GM12878 (cell line): ENCODE measurements at regions not wholly inside any gene's neighbourhood (a gene's known extent, or its start where the extent isn't known, plus 50 kb on each side); places are given as distances from the start of the nearest gene placed in this dataset.

Experiments
- ATAC-seq: fragments of 200-7000 bp; cut with Tn5 transposase; 3 replicates; pipeline ENCODE4 v1.9.1; 2020; ENCODE audit warnings: mild to moderate bottlenecking, moderate library complexity
- BruUV-seq: library from RNA; stranded (reverse); fragments of 400-500 nt; replicated peaks from 2 replicates; lab custom pipeline; 2021; lab: Mats Ljungman, UMichigan
- CTCF ChIA-PET: fragments of 300-600 bp; sonication (Branson Sonifier 250); formaldehyde crosslinking; extraction: SDS; loops from one replicate; lab custom pipeline; 2021; ENCODE audit warnings: inconsistent platforms; lab: Yijun Ruan, JAX
- POLR2A ChIA-PET: fragments of 350-600 bp; formaldehyde crosslinking; extraction: SDS; loops from one replicate; lab custom pipeline; 2021; ENCODE audit warnings: inconsistent platforms; lab: Charles Lee
- RAD21 ChIA-PET: fragments of 300-600 bp; sonication (Branson Sonifier 250); formaldehyde crosslinking; loops from one replicate; lab custom pipeline; 2023; ENCODE audit warnings: antibody characterized with exemption; ENCODE audit not compliant: unreplicated experiment; lab: Charles Lee
- SMC1A ChIA-PET: fragments of 300-600 bp; sonication (Branson Sonifier 250); formaldehyde crosslinking; loops from one replicate; lab custom pipeline; 2023; ENCODE audit not compliant: unreplicated experiment, uncharacterized antibody; lab: Charles Lee
- DNase-seq: peaks from one replicate; pipeline ENCODE4 v3.0.0-alpha.2; 2011; ENCODE audit warnings: low read depth, low spot score
- FAIRE-seq: peaks from 3 replicates; lab custom pipeline; 2011; peaks lifted over from hg19 to GRCh38; lab: Jason Lieb, UNC
- H2AFZ ChIP-seq: 2 replicates; pipeline ENCODE4 v1.6.0; 2011; ENCODE audit warnings: low read depth, low read length, control low read depth; ENCODE audit not compliant: control insufficient read depth
- H3K27ac ChIP-seq: 2 replicates; pipeline ENCODE4 v1.5.1; 2011; ENCODE audit warnings: control low read depth; ENCODE audit not compliant: control insufficient read depth, insufficient read depth
- H3K27me3 ChIP-seq, 2 experiments: replicated peaks in 1 of 2; 2 replicates each; pipeline versions ENCODE4 v1.6.0 to v1.6.1; 2011; ENCODE audit warnings: low read length in 1 of 2; ENCODE audit not compliant: control insufficient read depth in 2 of 2, insufficient read depth in 2 of 2
- H3K36me3 ChIP-seq, 2 experiments: 2 replicates each; pipeline ENCODE4 v1.5.1; 2011; ENCODE audit warnings: low read length in 1 of 2; ENCODE audit not compliant: control insufficient read depth in 2 of 2, insufficient read depth in 2 of 2
- H3K4me1 ChIP-seq: 2 replicates; pipeline ENCODE4 v1.6.1; 2011; ENCODE audit warnings: mild to moderate bottlenecking, low read length, moderate library complexity, mixed read lengths; ENCODE audit not compliant: control insufficient read depth, insufficient read depth
- H3K4me2 ChIP-seq: 2 replicates; pipeline ENCODE4 v1.6.0; 2011; ENCODE audit warnings: control low read depth; ENCODE audit not compliant: control insufficient read depth, insufficient read depth
- H3K4me3 ChIP-seq: fragments of 200-600 bp; sonication (generic); 2 replicates; pipeline ENCODE4 v1.5.1; 2016
- H3K79me2 ChIP-seq: 2 replicates; pipeline ENCODE4 v1.6.0; 2011; ENCODE audit warnings: low read length; ENCODE audit not compliant: control insufficient read depth, insufficient read depth
- H3K9ac ChIP-seq: 2 replicates; pipeline ENCODE4 v1.8.0; 2011; ENCODE audit warnings: low read length, control low read depth, mixed read lengths; ENCODE audit not compliant: control insufficient read depth, insufficient read depth
- H3K9me3 ChIP-seq: replicated peaks from 3 replicates; pipeline ENCODE4 v1.5.1; 2011; ENCODE audit warnings: mild to moderate bottlenecking, low read length; ENCODE audit not compliant: control insufficient read depth, insufficient read depth
- H4K20me1 ChIP-seq: 2 replicates; pipeline ENCODE4 v1.6.0; 2011; ENCODE audit not compliant: control insufficient read depth, insufficient read depth
- ASH2L ChIP-seq: fragments of 300-600, 200-600 bp; sonication (generic); IDR thresholded peaks from 2 replicates; pipeline ENCODE4 v1.6.1; 2017; ENCODE audit warnings: low read depth, mild to moderate bottlenecking, borderline replicate concordance
- BACH1 ChIP-seq: fragments of 450-650 bp; IDR thresholded peaks from 2 replicates; pipeline ENCODE4 v1.6.1; 2017; ENCODE audit warnings: mild to moderate bottlenecking, borderline replicate concordance
- BCL11A ChIP-seq: IDR thresholded peaks from 2 replicates; pipeline ENCODE4 v1.6.1; 2011; ENCODE audit warnings: low read depth, low read length
- BMI1 ChIP-seq: fragments of 450-650 bp; IDR thresholded peaks from 2 replicates; pipeline ENCODE4 v1.6.1; 2016; ENCODE audit warnings: mild to moderate bottlenecking, moderate library complexity, borderline replicate concordance
- CBX5 ChIP-seq: sonication (generic); IDR thresholded peaks from 2 replicates; pipeline ENCODE4 v1.6.1; 2016; ENCODE audit warnings: low read depth, moderate library complexity, mild to moderate bottlenecking, inconsistent platforms
- ESRRA ChIP-seq: IDR thresholded peaks from 2 replicates; pipeline ENCODE4 v1.6.1; 2012; ENCODE audit warnings: mild to moderate bottlenecking, low read length, improper control_type of control experiment
- EZH2 ChIP-seq: IDR thresholded peaks from 2 replicates; pipeline ENCODE4 v1.6.1; 2012; ENCODE audit warnings: low read depth, mild to moderate bottlenecking, control low read depth, inconsistent platforms, low read length, borderline replicate concordance; ENCODE audit not compliant: control insufficient read depth
- JUNB ChIP-seq: IDR thresholded peaks from 2 replicates; pipeline ENCODE4 v1.6.1; 2016; ENCODE audit warnings: antibody characterized with exemption, mild to moderate bottlenecking
- KAT2A ChIP-seq: conservative IDR thresholded peaks from 2 replicates; pipeline ENCODE4 v1.6.1; 2011; ENCODE audit warnings: low read depth, low read length; ENCODE audit not compliant: control insufficient read depth
- NFIC ChIP-seq: IDR thresholded peaks from 2 replicates; pipeline ENCODE4 v1.6.1; 2012; ENCODE audit warnings: low read depth, mild to moderate bottlenecking, inconsistent platforms, low read length, moderate library complexity
- NFXL1 ChIP-seq: fragments of 450-650 bp; IDR thresholded peaks from 2 replicates; pipeline ENCODE4 v1.6.1; 2017; ENCODE audit warnings: antibody characterized with exemption, mild to moderate bottlenecking, borderline replicate concordance
- NR2C1 ChIP-seq: fragments of 450-650 bp; IDR thresholded peaks from 2 replicates; pipeline ENCODE4 v1.6.1; 2017; ENCODE audit warnings: antibody characterized with exemption, mild to moderate bottlenecking, moderate library complexity
- RAD51 ChIP-seq: fragments of 450-650 bp; IDR thresholded peaks from 2 replicates; pipeline ENCODE4 v1.6.1; 2016; ENCODE audit warnings: moderate library complexity, mild to moderate bottlenecking, inconsistent platforms
- SMAD5 ChIP-seq: IDR thresholded peaks from 2 replicates; pipeline ENCODE4 v1.6.1; 2016; ENCODE audit warnings: antibody characterized with exemption, low read depth
- SREBF2 ChIP-seq: IDR thresholded peaks from 2 replicates; pipeline ENCODE4 v1.6.1; 2012; ENCODE audit warnings: mild to moderate bottlenecking, low read length
- STAT1 ChIP-seq: fragments of 450-650 bp; conservative IDR thresholded peaks from 2 replicates; pipeline ENCODE4 v1.6.1; 2014; ENCODE audit warnings: antibody characterized with exemption, mild to moderate bottlenecking
- STAT3 ChIP-seq: IDR thresholded peaks from 2 replicates; pipeline ENCODE4 v1.6.1; 2011; ENCODE audit warnings: low read depth, low read length, improper control_type of control experiment
- WGBS: methylation state at CpG from one replicate; pipeline ENCODE4 v1.1.6; 2016; ENCODE audit warnings: low lambda C conversion rate; ENCODE audit not compliant: insufficient replicate concordance, insufficient coverage; ENCODE audit errors: missing lambda C conversion rate; 5-methylcytosine and 5-hydroxymethylcytosine counted together
- in situ Hi-C: fragments of 300-500 bp; cut with MboI; formaldehyde crosslinking; loops from 9 replicates; pipeline ENCODE4 v1.14.3; 2018; ENCODE audit warnings: mixed read lengths
- intact Hi-C: fragments of 100-400 bp; cut with micrococcal nuclease; formaldehyde crosslinking; loops from one replicate; pipeline ENCODE4 v1.14.2; 2022; ENCODE audit not compliant: unreplicated experiment
- TF ChIP-seq, protein P1 (sequence below): IDR thresholded peaks from 2 replicates; pipeline ENCODE4 v1.6.1; 2011; ENCODE audit warnings: borderline replicate concordance, low read depth, mild to moderate bottlenecking, moderate library complexity, mixed read lengths, low read length; ENCODE audit not compliant: insufficient read depth; ENCODE audit errors: extremely low read length
- TF ChIP-seq, protein P2 (sequence below): IDR thresholded peaks from 2 replicates; pipeline ENCODE4 v1.6.1; 2012; ENCODE audit warnings: low read depth, low read length, improper control_type of control experiment
- TF ChIP-seq, protein P3 (sequence below): fragments of 450-650 bp; IDR thresholded peaks from 2 replicates; pipeline ENCODE4 v1.6.1; 2018; ENCODE audit warnings: borderline replicate concordance, mild to moderate bottlenecking; ENCODE audit not compliant: partially characterized antibody

DNA sequence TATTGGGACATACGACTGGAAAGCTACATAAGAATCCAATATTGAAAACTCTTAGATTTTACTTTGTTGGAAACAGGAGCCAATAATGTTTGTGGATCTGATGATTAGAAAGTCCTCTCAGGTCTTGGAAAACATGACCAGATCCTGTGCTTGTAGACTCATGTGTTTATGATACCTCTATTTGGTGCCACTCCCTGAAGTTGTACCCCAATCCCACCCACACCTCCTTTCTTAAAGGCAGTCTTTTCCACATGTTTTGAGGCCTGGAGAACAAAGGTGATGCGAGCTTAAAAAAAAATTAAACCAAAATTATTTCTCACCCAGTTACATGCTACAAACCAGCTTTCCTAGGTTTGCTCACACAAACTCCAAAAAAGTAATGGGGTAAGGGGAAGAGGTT lies 262.7 kb downstream of the PTTG2 start:
- 9% methylated on average over 2 of the region's 2 CpGs for WGBS
- ChIA-PET RAD21 (no interaction called here), SMC1A (no interaction called here), CTCF (interaction anchor here (1.3 kb wide), 1 partner anchor 14 kb away, joined by 3 read pairs; no protein-coding TSS in a partner anchor), POLR2A (no interaction called here)
- H3K4me2 ChIP-seq, result no peak overlapping the region
- H2AFZ ChIP-seq, result no peak overlapping the region
- intact Hi-C loops (no loop called here), in situ Hi-C loops (no loop called here)
- H3K36me3 ChIP-seq, result no peaks in the 10 kb centered on the region
- H3K9ac ChIP-seq, result no peak overlapping the region
- no peaks in the 10 kb centered on the region for H3K79me2 ChIP-seq
- no TSS peak for BruUV-seq
- H3K27ac ChIP-seq, result no peak overlapping the region
- ATAC-seq (no peak), DNase-seq (no peak), FAIRE-seq (no peak)
- no peaks in the 10 kb centered on the region for H3K27me3 ChIP-seq
- no peak for TF ChIP-seq RAD51
- TF ChIP-seq BMI1, result no peak
- TF ChIP-seq, protein P1, sequence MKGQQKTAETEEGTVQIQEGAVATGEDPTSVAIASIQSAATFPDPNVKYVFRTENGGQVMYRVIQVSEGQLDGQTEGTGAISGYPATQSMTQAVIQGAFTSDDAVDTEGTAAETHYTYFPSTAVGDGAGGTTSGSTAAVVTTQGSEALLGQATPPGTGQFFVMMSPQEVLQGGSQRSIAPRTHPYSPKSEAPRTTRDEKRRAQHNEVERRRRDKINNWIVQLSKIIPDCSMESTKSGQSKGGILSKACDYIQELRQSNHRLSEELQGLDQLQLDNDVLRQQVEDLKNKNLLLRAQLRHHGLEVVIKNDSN, result no peak
- TF ChIP-seq BACH1, result no peak
- TF ChIP-seq JUNB, result no peak
- TF ChIP-seq STAT3, result no peak
- TF ChIP-seq EZH2, result no peak
- no peak for TF ChIP-seq STAT1
- no peak for TF ChIP-seq NFIC
- TF ChIP-seq, protein P2, sequence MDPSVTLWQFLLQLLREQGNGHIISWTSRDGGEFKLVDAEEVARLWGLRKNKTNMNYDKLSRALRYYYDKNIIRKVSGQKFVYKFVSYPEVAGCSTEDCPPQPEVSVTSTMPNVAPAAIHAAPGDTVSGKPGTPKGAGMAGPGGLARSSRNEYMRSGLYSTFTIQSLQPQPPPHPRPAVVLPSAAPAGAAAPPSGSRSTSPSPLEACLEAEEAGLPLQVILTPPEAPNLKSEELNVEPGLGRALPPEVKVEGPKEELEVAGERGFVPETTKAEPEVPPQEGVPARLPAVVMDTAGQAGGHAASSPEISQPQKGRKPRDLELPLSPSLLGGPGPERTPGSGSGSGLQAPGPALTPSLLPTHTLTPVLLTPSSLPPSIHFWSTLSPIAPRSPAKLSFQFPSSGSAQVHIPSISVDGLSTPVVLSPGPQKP, result no peak
- TF ChIP-seq KAT2A, result no peak
- TF ChIP-seq, protein P3, sequence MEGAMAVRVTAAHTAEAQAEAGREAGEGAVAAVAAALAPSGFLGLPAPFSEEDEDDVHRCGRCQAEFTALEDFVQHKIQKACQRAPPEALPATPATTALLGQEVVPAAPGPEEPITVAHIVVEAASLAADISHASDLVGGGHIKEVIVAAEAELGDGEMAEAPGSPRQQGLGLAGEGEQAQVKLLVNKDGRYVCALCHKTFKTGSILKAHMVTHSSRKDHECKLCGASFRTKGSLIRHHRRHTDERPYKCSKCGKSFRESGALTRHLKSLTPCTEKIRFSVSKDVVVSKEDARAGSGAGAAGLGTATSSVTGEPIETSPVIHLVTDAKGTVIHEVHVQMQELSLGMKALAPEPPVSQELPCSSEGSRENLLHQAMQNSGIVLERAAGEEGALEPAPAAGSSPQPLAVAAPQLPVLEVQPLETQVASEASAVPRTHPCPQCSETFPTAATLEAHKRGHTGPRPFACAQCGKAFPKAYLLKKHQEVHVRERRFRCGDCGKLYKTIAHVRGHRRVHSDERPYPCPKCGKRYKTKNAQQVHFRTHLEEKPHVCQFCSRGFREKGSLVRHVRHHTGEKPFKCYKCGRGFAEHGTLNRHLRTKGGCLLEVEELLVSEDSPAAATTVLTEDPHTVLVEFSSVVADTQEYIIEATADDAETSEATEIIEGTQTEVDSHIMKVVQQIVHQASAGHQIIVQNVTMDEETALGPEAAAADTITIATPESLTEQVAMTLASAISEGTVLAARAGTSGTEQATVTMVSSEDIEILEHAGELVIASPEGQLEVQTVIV, result no peak
- no peak for TF ChIP-seq ESRRA
- no peak for TF ChIP-seq NR2C1
- no peak for TF ChIP-seq NFXL1
- TF ChIP-seq SMAD5, result no peak
- no peak for TF ChIP-seq ASH2L
- TF ChIP-seq CBX5, result no peak
- no peak for TF ChIP-seq BCL11A
- TF ChIP-seq SREBF2, result no peak
- H4K20me1 ChIP-seq, result no peaks in the 10 kb centered on the region
- no peak overlapping the region for H3K4me3 ChIP-seq
- no peaks in the 10 kb centered on the region for H3K4me1 ChIP-seq
- no peaks in the 10 kb centered on the region for H3K9me3 ChIP-seq
